GM12872 (cell line): ENCODE measurements at regions not wholly inside any gene's neighbourhood (a gene's known extent, or its start where the extent isn't known, plus 50 kb on each side); places are given as distances from the start of the nearest gene placed in this dataset.

ENCODE experiments used
- CTCF ChIP-seq: IDR thresholded peaks from 3 replicates; pipeline ENCODE4 v1.5.1; 2011; ENCODE audit warnings: low read depth, mild to moderate bottlenecking, low read length, moderate library complexity; ENCODE audit not compliant: insufficient read depth

DNA sequence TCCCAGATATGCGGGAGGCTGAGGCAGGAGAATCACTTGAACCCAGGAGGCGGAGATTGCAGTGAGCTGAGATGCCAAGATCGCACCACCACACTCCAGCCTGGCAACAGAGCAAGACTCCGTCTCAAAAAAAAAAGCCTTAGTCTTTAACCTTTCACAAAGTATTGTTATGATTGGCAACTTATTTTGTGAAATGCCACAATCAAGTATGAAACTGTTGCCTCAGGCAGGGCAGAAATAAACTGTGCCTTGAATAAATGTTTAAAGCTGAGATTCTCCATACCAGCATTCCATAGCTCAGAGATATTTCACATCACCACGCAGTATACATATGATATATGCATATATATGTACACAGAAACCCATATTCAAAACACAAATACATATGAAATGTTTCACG is 120.1 kb upstream of the CCDC28A start:
- no peak for TF ChIP-seq CTCF

- no peak for TF ChIP-seq CTCF
Measured at GRCh38 chr6:138654715-138655634, 118.6 kb upstream of the CCDC28A start.

DNA sequence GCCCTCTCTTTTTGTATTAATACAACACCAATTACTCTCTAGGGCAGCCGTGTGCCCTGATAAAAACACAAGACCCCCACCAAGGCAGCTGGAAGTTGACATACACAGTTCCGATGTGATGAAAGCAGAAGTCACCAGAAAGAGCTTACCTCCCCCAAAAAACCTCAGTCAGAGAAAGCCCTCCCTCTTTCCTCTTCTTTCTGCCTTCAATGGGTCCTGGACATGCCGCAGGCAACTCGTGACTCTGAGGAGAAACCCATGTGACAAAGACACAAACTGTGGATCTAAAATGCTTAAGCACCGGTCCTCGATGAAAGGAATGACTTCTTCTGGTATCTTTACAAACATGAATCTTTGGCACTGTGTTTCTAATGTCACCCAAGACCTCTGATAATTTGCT is 117.7 kb upstream of the CCDC28A start:
- no peak for TF ChIP-seq CTCF

GRCh38 chr6:138656364-138657064 is 117.1 kb upstream of the CCDC28A start:
- no peak for TF ChIP-seq CTCF

GRCh38 chr6:138657065-138657425 is 116.5 kb upstream of the CCDC28A start:
- no peak for TF ChIP-seq CTCF

GRCh38 chr6:138659998-138660397 is 113.6 kb upstream of the CCDC28A start:
- no peak for TF ChIP-seq CTCF

GRCh38 chr6:138662471-138662870 is 111.1 kb upstream of the CCDC28A start:
- no peak for TF ChIP-seq CTCF
